SJCRH30 (cell line): ENCODE measurements at regions not wholly inside any gene's neighbourhood (a gene's known extent, or its start where the extent isn't known, plus 50 kb on each side); places are given as distances from the start of the nearest gene placed in this dataset.

Experiments used
- DNase-seq, 2 experiments: peaks; one replicate each; pipeline ENCODE4 v3.0.0-alpha.2; 2015 to 2020
- H3K27ac ChIP-seq: fragments of 250-450 bp; sonication (Bioruptor Pico); 2 replicates; pipeline ENCODE4 v1.5.1; 2020; ENCODE audit warnings: mild to moderate bottlenecking, moderate library complexity
- H3K27me3 ChIP-seq: fragments of 250-450 bp; sonication (Bioruptor Pico); 2 replicates; pipeline ENCODE4 v1.5.1; 2020; ENCODE audit warnings: mild to moderate bottlenecking, moderate library complexity
- H3K36me3 ChIP-seq: fragments of 250-450 bp; sonication (Bioruptor Pico); 2 replicates; pipeline ENCODE4 v1.5.1; 2020; ENCODE audit warnings: mild to moderate bottlenecking, moderate library complexity
- H3K4me1 ChIP-seq: fragments of 250-450 bp; sonication (Bioruptor Pico); 2 replicates; pipeline ENCODE4 v1.5.1; 2020; ENCODE audit warnings: mild to moderate bottlenecking, moderate library complexity
- H3K4me3 ChIP-seq: fragments of 250-450 bp; sonication (Bioruptor Pico); 2 replicates; pipeline ENCODE4 v1.5.1; 2020; ENCODE audit warnings: mild to moderate bottlenecking, moderate library complexity
- H3K9me3 ChIP-seq: fragments of 250-450 bp; sonication (Bioruptor Pico); replicated peaks from 2 replicates; pipeline ENCODE4 v1.5.1; 2020; ENCODE audit warnings: mild to moderate bottlenecking, moderate library complexity

DNA sequence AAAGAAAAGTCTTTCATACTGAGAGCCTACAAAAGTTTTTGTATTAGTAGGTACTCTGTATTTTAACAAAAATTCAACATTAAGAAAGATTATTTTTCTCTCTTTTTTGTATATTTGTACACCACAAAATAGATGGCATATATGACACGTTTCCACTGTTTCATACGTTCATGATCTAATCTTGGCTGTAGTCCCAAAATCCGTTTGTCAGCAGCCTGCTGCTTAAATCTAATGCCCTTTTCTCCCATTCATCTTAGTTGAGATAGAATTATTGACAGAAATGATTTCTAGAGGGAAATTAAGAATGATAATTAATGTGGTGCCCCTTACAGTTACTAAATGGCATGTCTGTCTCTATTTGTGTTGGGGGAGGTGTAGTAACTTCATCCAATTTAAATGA is 140.7 kb upstream of the NOVA1 start:
- H3K27ac ChIP-seq = no peak overlapping the region
- H3K9me3 ChIP-seq = no peaks in the 10 kb centered on the region
- no peaks in the 10 kb centered on the region for H3K27me3 ChIP-seq
- no peak for DNase-seq
- no peaks in the 10 kb centered on the region for H3K36me3 ChIP-seq
- no peak overlapping the region for H3K4me3 ChIP-seq
- no peaks in the 10 kb centered on the region for H3K4me1 ChIP-seq

DNA sequence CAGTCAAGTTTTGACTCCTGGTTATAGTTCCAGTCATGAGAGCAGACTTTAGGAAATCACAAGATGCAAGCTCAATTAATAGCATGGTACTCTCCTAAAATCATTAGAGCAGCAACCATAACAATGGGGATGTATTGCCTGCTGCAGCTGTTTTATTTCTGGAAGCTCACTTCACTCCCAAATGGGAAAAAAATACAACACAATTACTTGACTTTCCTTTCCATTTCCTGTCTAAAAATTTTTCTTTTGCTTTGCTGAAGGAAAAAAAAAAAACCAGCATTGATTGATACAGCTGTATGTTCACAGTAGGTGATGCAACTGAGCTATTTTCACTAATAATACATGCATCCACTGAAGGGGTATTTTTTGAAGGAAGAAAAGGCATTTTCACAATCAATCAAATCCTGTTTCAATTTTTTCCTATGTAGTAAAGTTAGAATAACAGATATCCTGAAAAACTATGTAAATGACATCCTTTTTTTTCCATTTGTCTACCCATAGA is 143.9 kb upstream of the NOVA1 start:
- Histone ChIP-seq H3K9me3 (no peaks in the 10 kb centered on the region), H3K36me3 (no peaks in the 10 kb centered on the region), H3K27me3 (no peaks in the 10 kb centered on the region), H3K4me1 (no peaks in the 10 kb centered on the region), H3K4me3 (no peak overlapping the region), H3K27ac (no peak overlapping the region)
- DNase-seq = no peak

DNA sequence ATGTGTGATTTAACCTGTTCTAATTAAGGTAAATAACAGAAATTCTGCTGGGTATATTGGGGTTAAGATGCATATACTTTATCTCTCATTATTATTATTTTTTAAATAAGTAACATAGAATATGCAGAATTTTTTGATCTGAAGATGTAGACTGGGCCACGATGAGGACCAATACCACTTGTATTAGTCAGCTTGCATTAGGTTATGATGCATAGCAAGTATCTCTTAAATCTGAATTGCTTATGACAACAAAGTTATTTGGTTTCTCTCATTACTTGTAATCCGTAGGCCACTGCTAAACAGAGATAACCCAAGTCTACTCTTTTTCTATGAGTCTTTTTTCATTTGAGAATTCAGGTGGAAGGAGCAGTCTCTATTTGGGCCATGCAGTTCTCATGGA is 145.5 kb upstream of the NOVA1 start:
- Histone ChIP-seq H3K4me1 (no peaks in the 10 kb centered on the region), H3K27ac (no peak overlapping the region), H3K4me3 (no peak overlapping the region), H3K9me3 (no peaks in the 10 kb centered on the region), H3K36me3 (no peaks in the 10 kb centered on the region), H3K27me3 (no peaks in the 10 kb centered on the region)
- no peak for DNase-seq

DNA sequence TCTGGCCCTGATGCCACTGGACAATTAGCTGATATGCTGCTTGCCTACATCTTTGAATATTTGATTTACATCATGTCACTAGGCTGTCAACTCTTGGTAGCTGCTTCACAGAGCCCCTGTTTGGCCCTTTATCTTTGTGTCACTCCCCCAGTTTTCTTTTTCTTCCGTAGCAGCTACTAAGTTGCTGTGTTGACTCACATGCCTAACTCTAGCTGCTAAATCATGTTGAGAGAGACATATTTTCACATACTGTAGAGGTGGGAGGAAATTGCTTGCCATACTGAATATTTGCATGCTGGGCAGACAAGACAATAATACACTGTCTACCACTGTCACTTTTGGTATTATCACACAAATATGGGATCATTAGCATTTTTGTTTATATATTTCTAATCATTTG is 147.1 kb upstream of the NOVA1 start:
- no peaks in the 10 kb centered on the region for H3K4me1 ChIP-seq
- no peaks in the 10 kb centered on the region for H3K36me3 ChIP-seq
- H3K4me3 ChIP-seq = no peak overlapping the region

DNA sequence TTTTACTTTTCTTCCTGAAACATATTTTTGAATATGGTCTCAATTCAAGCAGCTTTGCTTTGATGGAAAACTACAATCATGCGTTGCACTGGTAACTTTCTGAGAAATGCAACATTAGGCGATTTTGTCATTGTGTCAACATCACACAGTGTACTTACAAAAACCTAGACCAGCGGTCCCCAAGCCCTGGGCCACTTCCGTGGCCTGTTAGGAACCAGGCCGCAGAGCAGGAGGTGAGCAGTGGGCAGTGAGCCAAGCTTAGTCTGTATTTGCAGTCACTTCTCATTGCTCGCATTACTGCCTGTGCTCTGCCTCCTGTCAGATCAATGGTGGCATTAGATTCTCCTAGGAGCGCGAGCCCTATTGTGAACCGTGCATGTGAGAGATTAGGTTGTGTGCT is 163.7 kb upstream of the NOVA1 start:
- Histone ChIP-seq H3K9me3 (no peaks in the 10 kb centered on the region), H3K4me3 (no peak overlapping the region), H3K4me1 (no peaks in the 10 kb centered on the region), H3K27ac (no peak overlapping the region), H3K36me3 (no peaks in the 10 kb centered on the region), H3K27me3 (no peaks in the 10 kb centered on the region)
- no peak for DNase-seq

More for the DNA sequence above, 147.1 kb upstream of the NOVA1 start:
- no peak for DNase-seq
- H3K27ac ChIP-seq = no peak overlapping the region
- H3K27me3 ChIP-seq = no peaks in the 10 kb centered on the region
- H3K9me3 ChIP-seq = no peaks in the 10 kb centered on the region

DNA sequence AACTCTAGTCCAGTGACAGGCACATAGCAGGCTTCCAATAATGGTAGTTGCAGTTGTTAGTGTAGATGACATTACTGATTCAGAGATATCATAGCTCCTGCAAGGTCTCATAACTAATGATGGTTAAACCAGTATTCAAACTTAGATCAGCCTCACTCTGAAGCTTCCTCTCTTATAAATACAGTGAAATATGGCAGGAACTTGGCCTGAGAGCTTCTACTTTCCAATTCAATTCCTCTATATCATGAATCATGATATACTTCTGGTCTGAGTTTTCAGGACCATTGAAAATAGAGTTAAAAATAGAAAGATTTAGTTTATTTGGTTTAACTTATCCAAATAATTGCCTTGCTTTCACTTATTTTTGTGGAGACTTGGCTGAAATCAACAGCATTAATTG is 167.5 kb upstream of the NOVA1 start:
- Histone ChIP-seq H3K27me3 (no peaks in the 10 kb centered on the region), H3K4me3 (no peak overlapping the region), H3K9me3 (no peaks in the 10 kb centered on the region), H3K4me1 (no peaks in the 10 kb centered on the region), H3K27ac (no peak overlapping the region), H3K36me3 (no peaks in the 10 kb centered on the region)
- DNase-seq = no peak

DNA sequence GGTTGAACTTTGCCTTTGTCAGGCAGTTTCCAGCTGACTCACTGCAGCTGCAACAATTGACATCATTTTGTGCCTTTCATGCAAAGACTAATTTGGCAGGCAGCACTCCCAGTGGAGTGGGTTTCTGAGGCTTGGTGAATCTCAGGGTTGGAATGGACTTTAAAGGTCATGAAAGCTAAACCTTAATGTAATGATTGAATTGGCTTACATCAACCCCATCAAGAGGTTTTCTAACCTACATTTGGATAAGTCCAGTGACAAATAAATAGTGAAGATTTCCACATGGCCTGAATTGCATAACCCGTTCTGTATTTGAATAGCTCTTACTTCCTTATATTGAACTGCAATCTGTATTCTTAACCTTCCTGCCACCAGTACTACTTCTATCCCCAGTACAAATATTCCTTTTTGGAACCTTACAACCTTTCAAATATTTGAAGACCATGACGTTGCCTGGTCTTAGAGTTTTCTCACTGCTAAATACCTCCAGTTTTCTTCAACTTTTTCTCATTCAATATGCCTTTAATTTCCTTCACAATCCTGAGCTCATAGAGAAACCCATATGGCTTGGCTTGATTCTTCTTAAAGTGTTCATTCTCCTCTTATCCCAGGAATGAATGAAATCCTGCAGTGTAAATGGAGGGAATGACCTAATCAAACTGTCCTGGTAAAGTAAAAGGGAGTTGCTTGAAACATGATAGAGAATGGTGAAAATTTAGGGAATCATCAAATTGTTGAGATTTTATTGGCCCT is 168.1 kb upstream of the NOVA1 start:
- Histone ChIP-seq H3K27me3 (no peaks in the 10 kb centered on the region), H3K4me3 (no peak overlapping the region), H3K27ac (no peak overlapping the region), H3K4me1 (no peaks in the 10 kb centered on the region), H3K9me3 (no peaks in the 10 kb centered on the region), H3K36me3 (no peaks in the 10 kb centered on the region)
- DNase-seq = no peak

DNA sequence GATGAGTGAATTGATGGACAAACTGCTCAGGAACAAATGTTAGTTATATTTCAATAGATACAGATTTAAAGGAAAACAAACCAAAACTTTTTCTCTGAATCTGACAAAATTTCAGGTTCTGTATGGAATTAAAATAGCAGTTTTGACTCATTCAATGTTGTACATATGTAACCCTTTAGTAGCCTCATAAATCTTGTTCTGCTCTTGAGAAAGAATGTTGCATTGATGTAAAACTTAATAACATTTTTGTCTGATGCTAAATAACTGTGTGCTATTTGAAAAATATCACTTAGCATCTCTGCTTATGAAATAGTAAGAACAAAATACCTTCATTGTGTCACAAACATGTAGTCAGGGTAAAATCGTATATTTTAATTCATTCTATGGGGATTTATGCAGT is 168.9 kb upstream of the NOVA1 start:
- Histone ChIP-seq H3K4me1 (no peaks in the 10 kb centered on the region), H3K9me3 (no peaks in the 10 kb centered on the region), H3K4me3 (no peak overlapping the region), H3K27ac (no peak overlapping the region), H3K27me3 (no peaks in the 10 kb centered on the region), H3K36me3 (no peaks in the 10 kb centered on the region)
- DNase-seq = no peak

DNA sequence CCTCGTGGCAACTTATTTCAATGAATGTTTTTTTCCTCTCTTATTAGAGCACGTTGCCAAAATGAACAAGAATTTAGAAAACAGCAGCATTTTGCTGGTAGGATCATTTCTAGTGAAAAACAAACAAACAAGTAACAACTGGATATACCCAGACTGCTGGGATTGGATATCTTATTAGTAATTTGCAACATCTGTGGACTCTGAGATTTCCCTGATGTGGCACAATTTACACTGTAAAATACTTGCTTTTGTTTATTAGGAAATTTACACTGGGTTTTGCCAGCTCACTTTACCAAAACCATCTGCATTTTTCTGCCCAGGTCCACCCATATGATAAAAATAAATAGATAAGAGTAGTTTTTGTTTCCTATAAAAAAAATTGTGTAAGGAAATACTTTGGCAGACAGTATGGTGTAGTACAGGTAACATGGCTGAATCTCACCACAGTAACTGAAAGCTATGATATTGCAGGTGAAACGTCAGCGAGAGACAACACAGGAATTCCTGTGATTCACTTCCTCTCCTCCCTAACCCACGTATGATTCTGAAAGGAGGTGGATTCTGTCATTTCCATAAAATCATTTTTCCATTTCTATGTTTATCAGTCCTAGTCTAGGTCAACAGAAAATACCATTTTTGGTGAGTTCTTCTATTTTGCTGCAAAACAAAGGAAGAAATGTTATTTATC is 176.2 kb upstream of the NOVA1 start:
- DNase-seq = no peak
- Histone ChIP-seq H3K4me3 (no peak overlapping the region), H3K27me3 (no peaks in the 10 kb centered on the region), H3K36me3 (no peaks in the 10 kb centered on the region), H3K27ac (no peak overlapping the region), H3K9me3 (no peaks in the 10 kb centered on the region), H3K4me1 (no peaks in the 10 kb centered on the region)

DNA sequence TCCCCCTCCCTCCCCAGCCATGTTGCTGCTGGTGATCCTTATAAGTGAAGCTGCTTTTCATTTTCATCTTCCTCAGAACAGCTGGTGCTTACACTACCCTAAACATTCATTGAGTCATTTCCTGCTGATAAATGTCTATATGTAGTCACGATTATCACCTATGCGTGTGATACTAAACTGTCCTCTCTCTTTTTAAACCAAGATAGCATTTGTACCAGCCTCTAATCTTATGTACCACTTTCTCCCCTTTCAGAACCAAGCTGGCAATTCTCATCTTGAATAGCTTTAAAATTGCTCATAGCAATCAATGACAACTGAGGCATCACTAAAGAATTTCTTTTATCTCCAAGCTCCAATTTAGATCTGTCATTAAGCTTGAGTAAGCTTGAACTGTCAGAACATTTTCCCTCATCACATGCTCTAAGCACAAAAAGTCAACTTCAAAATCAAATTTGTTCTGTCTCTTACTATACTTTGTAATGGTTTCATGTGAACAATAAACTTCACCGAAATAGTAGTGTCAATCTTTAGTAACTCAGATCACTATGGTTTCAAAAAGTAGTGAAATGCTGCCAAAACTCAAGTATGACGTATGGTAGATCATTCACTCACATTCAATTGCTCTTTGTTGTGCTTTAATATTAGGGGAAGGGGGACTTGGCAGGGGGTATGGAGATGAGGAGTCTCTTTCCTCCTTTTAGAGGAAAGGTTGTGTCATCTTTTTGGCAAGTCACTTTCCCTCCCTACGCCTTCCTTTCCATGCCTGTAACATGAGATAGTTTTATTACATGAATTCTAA is 178.1 kb upstream of the NOVA1 start:
- no peaks in the 10 kb centered on the region for H3K36me3 ChIP-seq
- H3K9me3 ChIP-seq = no peaks in the 10 kb centered on the region
- H3K27me3 ChIP-seq = no peaks in the 10 kb centered on the region
- H3K4me1 ChIP-seq = no peaks in the 10 kb centered on the region
- DNase-seq = no peak
- H3K27ac ChIP-seq = no peak overlapping the region
- no peak overlapping the region for H3K4me3 ChIP-seq

DNA sequence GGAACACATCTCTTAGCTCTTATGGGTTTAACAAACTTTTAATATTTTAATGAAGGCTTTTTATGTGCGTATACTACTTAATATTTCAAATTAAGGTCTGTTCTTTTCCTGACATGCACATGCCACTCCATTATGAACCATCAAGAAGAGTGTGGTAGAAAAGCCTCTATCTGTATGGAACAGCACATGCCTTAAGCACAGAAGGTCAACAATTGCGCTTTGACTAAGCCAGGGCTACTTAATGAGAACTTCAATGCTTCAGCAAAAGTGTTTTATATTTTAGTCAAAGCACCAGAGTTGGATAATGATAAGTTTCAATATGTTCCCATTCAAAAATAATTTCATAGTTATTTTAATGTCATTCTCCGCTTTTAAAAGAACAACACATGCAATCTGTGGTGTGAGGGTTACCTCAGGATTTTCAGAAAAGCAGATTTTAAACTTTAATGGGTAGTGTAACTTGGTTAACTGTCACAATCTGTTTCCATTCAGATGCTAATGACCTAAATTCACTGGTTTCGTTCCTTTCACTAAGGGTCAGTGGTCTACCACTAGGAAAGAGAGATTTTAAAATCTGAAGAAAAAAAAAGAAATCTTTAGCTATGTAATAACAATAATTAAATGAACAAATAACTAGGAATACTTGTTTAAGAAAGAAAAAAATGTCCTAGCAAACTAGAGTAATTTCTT is 193.4 kb upstream of the NOVA1 start:
- Histone ChIP-seq H3K4me1 (no peaks in the 10 kb centered on the region), H3K9me3 (no peaks in the 10 kb centered on the region), H3K27me3 (0 out of 2 replicates have a peak, but pooled peaks cover 4% of the 10 kb centered on the region), H3K27ac (no peak overlapping the region), H3K36me3 (no peaks in the 10 kb centered on the region), H3K4me3 (no peak overlapping the region)
- no peak for DNase-seq

DNA sequence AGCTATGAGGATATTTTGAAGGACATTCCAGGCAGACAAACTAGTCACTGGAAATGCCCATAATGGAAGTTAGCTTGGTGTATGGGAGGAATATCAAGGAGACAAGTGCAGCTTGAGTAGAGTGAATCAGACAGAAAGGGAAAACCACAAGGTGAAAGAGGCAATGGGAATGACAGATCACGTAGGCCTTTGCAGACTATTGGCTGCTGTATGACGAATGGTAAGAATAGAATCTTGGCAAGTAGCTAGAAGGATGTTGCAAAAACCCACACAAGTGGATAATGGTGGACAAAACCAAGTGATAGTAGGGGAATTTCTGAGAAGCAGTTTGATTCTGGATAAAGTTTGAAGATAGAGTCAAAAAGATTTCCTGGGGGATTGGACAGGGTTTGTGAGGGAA is 196.9 kb upstream of the NOVA1 start:
- 0 out of 2 replicates have a peak, but pooled peaks cover 4% of the 10 kb centered on the region for H3K27me3 ChIP-seq
- H3K36me3 ChIP-seq = no peaks in the 10 kb centered on the region
- H3K4me1 ChIP-seq = no peaks in the 10 kb centered on the region
- no peaks in the 10 kb centered on the region for H3K9me3 ChIP-seq
- H3K27ac ChIP-seq = no peak overlapping the region
- DNase-seq = no peak
- H3K4me3 ChIP-seq = no peak overlapping the region

DNA sequence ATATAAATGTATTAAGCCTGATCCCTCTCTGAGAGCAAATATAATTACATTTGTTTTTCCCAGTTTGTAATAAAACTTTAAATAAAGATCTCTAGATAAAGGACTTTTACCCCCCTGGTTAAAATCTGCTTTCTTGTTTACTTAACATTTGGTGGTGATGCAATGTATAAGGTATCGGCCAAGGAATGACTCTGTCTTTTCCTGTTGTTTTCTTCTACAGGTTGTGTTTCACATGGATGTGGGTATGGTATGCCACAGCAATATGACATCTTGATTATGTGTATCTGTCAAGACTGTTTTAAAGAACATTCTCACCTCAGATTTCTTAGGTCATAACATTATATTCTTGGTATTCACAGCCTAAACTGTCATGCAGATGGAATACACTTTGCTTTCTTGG is 210.6 kb upstream of the NOVA1 start:
- Histone ChIP-seq H3K4me1 (no peaks in the 10 kb centered on the region), H3K27me3 (no peaks in the 10 kb centered on the region), H3K9me3 (0 out of 2 replicates have a peak, but pooled peaks cover 3% of the 10 kb centered on the region), H3K27ac (no peak overlapping the region), H3K36me3 (no peaks in the 10 kb centered on the region), H3K4me3 (no peak overlapping the region)
- no peak for DNase-seq

DNA sequence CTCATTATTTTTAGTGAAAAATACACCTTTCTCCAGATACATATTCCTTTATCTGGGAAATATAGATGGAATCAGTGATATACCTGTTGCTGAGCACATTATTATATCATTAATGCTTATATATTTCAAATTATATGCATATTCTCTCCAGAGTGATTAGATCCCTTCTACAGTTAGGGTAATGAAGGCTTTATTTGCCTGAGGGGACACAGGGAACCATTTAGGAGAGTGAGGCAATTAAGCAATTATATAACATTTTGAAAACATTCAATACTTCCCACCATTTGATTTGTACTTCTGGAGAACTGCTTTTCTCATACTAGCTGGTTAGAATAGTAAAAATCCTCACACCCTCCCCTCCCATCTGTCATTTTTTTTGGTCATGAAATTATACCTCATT is 212.8 kb upstream of the NOVA1 start:
- Histone ChIP-seq H3K27ac (no peak overlapping the region), H3K4me1 (no peaks in the 10 kb centered on the region), H3K36me3 (no peaks in the 10 kb centered on the region), H3K27me3 (no peaks in the 10 kb centered on the region), H3K9me3 (no peaks in the 10 kb centered on the region), H3K4me3 (no peak overlapping the region)
- DNase-seq = no peak
